HPDE6-E6E7 (cell line): ENCODE measurements at regions not wholly inside any gene's neighbourhood (a gene's known extent, or its start where the extent isn't known, plus 50 kb on each side); places are given as distances from the start of the nearest gene placed in this dataset.

ENCODE experiments used
- DNase-seq: peaks from one replicate; pipeline ENCODE4 v3.0.0; 2011; ENCODE audit warnings: missing footprints; ENCODE audit errors: extremely low spot score

DNA sequence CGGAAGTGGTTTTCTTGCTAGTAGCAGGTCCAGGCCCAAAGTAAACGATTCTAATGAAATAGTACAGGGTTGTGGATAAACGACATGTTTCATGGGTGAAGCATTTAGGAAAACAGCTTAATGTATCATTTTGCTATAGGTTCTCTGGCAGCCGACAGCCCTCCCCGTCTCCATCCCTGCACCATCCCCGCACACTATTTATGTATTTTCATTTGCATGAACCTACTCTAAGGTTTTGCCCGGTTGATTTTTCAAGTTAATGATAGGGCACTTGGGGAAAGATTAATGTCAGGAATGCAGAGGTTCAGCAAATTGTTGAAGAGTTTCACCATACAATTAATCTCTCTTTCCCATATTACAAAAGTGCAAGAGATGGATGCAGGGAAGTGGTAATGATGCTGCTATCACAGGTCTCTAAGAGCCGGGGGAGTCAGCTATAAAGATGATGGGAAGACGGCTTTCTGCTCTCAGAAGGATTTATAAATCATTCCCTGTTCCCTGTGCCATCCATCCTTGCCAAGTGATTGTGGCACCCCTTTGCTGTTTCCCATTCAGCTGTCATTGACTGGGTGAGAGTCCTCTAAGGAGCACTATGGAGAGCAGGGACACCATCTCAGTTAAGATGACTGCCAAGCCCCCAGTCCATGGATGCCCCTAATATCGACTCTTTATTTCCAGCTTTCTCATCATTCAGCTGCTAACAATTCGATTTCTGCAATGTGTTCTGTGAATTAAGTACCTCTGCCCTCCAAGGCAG is 186.3 kb downstream of the IRS2 start:
- DNase-seq = no peak

- no peak for DNase-seq
Observed at GRCh38 chr13:109595471-109595870, 190.9 kb downstream of the IRS2 start.

GRCh38 chr13:109593230-109593629 is 193.2 kb downstream of the IRS2 start:
- no peak for DNase-seq

DNA sequence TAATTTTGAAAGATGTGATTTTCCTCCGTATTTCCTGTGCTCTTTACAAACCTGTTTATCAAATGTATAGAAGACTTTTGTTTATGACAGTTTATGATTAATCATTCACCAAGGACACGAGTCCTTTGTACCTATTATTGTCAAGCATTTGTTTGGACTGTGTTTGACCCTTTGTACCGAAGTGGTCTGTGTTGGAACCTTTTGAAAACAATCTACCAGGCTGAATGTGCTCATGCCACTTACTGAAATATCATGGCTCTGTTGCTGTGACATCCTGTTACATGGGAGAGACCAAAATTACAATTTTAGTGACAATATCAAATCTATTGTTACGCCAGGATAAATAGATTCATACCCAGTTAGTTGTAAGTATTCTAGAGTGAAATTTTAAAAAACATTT is 193.6 kb downstream of the IRS2 start:
- DNase-seq = no peak

- DNase-seq = no peak
Observed at GRCh38 chr13:109587689-109588088, 198.7 kb downstream of the IRS2 start.

DNA sequence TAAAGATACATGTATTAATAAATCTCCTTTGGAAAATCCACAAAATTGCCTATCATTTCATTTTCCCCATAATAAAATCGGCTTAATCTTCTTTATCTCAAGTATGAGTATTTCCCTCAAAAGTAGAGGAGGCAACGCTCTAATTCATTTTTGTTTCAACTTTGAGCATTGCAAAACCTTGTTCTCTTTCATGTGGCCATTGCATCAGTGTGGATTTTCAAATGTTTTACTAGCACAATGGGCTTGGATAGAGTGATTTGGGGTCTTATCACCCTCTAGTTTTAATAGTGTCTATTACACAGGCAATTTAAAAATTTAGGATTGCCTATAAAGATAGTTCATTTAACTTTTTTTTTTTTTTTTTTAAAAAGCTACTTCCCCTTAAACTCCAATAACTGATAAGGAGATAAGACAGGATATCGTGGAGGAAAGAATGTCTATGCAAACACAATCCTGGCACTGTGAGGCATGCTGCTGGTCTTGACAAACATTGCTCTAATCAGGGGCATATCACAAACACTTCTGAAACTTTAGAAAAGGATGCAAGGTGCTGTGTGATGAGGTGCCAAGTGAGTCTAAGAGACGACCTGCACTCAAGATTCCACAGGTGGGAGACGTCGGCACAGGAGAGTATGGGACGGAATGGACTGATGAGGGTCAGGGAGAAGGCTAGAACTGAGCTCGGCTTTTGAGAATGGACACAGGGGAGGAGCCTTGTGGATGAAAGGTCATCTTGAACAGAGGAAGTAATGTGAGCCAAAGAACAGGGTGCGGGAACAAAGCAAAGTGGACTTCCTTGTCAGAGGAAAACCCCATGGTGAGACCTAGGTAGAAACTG is 199.7 kb downstream of the IRS2 start:
- no peak for DNase-seq

DNA sequence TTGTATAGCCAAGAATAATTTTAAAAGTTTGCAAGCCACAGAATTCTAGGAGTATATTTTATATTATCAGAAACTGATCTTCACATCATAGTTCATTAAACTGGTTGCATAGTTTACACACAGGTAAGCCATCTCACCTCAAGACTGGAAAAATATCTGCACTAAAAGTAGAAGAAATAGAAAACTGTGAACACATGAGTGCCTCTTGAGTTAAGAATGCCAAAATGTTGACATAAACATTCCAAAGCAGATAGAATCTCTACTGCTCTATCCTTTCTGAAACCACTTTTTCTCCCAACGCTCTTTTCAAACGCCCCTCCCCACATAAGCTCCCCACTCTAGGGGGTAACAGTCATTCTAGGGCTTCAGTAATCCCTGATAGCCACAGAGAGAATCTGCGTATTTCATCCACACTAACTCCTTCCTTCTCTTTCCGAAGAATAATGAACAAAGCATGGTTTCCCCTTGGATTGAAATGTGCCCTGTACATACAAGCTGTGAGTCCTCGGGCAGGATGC is 201.5 kb downstream of the IRS2 start:
- DNase-seq = no peak

GRCh38 chr13:109577191-109577700 is 209.1 kb downstream of the IRS2 start:
- DNase-seq = no peak

DNA sequence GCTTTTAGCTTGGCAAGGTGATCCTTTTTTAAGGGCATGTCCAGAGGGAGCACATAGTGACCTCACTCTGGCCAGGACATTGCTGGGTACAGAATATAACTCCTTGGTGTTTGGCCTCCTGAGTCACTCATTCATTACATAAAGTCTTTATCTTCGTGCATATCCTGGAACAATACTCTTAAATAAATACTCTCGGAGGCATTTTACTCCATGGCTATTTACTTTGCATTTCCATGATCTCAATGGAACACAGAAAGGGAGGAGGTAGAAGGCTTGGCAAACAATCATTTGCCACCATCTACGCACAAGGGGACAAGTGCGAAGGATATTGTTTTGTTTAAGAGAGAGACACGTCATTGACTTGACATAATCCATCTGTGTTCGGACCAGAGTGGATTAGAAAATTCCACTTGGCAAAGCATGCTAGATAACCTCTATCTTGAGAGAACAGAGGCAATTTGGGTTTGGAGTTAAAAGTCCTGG is 210.0 kb downstream of the IRS2 start:
- no peak for DNase-seq

DNA sequence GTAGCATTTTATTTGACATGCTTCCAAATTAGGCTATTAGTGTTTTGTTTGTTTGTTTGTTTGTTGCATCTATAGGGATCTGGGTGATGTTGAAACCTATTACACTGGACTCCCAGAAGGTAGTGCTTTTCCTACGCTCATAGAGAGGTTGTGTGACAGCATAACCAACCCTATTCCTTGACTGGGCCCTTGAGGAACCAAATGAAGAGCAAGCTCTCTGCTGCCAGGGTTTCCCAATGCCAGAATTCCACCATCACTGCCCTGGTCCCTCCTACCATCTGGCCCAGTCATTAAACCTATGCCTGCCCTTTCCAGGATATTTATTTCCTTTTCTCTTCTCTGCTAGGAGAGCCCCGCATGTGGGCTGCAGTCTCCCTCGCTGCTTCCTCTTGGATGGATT is 210.6 kb downstream of the IRS2 start:
- DNase-seq = no peak

- DNase-seq = no peak
Observed at GRCh38 chr13:109572389-109572788, 214.0 kb downstream of the IRS2 start.

GRCh38 chr13:109569958-109570711 is 216.2 kb downstream of the IRS2 start:
- no peak for DNase-seq

DNA sequence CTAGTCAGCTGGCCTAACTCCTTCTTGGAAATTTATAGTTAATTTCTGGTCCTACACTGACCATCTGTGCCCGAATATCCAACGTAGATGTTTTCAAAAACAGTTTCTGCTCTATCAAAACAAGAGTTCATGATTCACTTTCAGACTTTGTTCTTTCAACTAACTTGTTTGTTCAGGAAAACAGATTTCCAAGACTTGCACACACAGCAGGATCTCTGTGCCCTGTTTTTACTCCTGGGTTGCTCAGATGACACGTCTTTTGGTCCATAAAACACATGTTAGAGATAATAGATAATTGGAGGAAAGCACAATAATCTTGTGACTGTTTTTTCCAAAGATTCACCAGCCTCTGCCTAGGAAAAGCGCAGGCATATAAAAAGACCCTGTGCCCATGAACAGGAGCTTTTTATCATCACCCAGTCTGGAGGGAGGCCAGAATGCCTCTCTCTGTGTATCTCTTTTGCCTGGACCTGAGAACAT is 218.0 kb downstream of the IRS2 start:
- DNase-seq = no peak

- no peak for DNase-seq
Observed at GRCh38 chr13:109567315-109567714, 219.1 kb downstream of the IRS2 start.

- DNase-seq = no peak
Observed at GRCh38 chr13:109565877-109566276, 220.5 kb downstream of the IRS2 start.

- DNase-seq = no peak
Observed at GRCh38 chr13:109548374-109548773, 238.0 kb downstream of the IRS2 start.

- DNase-seq = no peak
Observed at GRCh38 chr13:109547942-109548341, 238.4 kb downstream of the IRS2 start.

- DNase-seq = no peak
Observed at GRCh38 chr13:109545931-109546330, 240.5 kb downstream of the IRS2 start.

DNA sequence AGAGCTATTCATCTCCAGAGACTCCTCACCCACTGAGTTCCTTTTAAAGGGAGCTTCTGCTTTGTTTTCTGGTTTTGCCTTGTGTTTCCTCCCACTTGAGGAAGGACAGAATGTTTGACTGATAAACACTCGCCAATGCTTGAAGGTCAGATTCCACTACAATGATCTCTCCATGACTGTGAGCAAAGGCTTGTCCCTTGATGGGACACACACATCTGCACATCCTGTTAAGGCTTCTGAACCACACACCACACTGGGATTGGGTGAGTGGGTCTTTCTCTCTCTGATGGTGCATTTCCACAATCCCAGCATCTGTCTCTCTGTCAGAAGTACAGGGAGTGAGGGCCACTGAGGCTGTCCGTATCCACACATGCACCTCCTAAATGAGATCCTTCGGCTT is 245.3 kb downstream of the IRS2 start:
- DNase-seq = no peak

GRCh38 chr13:109537584-109537983 is 248.8 kb downstream of the IRS2 start:
- no peak for DNase-seq

DNA sequence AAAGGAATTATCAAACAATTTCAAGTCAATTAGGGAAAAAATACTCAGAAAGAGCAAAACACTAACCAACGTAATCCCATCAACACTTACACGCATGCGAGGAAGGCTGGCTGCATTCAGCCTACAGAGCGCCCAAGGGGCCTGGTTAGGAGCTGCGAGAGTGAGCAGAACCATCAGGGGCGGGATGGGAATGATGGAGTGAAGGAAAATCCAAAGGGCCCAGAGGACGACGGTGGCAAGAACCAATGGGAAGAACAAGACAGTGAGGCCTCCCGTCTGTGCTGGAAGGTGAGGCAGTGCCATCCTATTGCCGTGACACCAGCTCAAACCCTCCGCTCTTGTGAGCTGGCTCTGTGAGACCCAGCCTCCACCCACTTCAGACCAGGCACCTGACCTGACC is 253.0 kb downstream of the IRS2 start:
- DNase-seq = no peak

GRCh38 chr13:109529964-109530363 is 256.4 kb downstream of the IRS2 start:
- no peak for DNase-seq
